HCT116 (cell line): ENCODE measurements at regions not wholly inside any gene's neighbourhood (a gene's known extent, or its start where the extent isn't known, plus 50 kb on each side); places are given as distances from the start of the nearest gene placed in this dataset.
"Not testable (repeated sequence)": the region's sequence is repeated elsewhere in the genome, so short reads cannot be mapped to it uniquely, and the experiment has no call there.

Source experiments
- ATAC-seq: fragments of 200-7000 bp; cut with Tn5 transposase; 2 replicates; pipeline ENCODE4 v1.9.1; 2020; ENCODE audit warnings: mild to moderate bottlenecking, moderate library complexity
- BruUV-seq: library from RNA; stranded (reverse); fragments of 400-500 nt; replicated peaks from 2 replicates; lab custom pipeline; 2021; lab: Mats Ljungman, UMichigan
- CTCF ChIA-PET: fragments of 300-600 bp; sonication (Branson Sonifier 250); formaldehyde crosslinking; loops from one replicate; lab custom pipeline; 2021; ENCODE audit warnings: antibody characterized with exemption; lab: Charles Lee
- POLR2A ChIA-PET: fragments of 300-600, 350-600 bp; sonication (Branson Sonifier 250); formaldehyde crosslinking; loops from one replicate; lab custom pipeline; 2021; ENCODE audit warnings: antibody characterized with exemption; lab: Charles Lee
- RAD21 ChIA-PET, 2 experiments: fragments of 300-600 bp; sonication (Branson Sonifier 250); formaldehyde crosslinking; loops; one replicate each; lab custom pipeline; 2023; ENCODE audit warnings: low total read pairs in 2 of 2; ENCODE audit not compliant: uncharacterized antibody in 2 of 2, unreplicated experiment in 2 of 2, low non-redundant PET in 1 of 2; lab: Charles Lee
- DNase-seq: peaks from one replicate; pipeline ENCODE4 v3.0.0-alpha.2; 2010; ENCODE audit warnings: low read depth, low spot score
- H2AFZ ChIP-seq: fragments of 200-600 bp; shearing (Covaris generic), sonication (generic); 2 replicates; pipeline ENCODE4 v1.6.1; 2017; ENCODE audit warnings: low read depth, mixed run types, mixed read lengths, antibody characterized with exemption, low read length; ENCODE audit not compliant: poor library complexity, severe bottlenecking
- H3K27ac ChIP-seq: 2 replicates; pipeline ENCODE4 v1.5.1; 2012; ENCODE audit warnings: low read depth, low read length
- H3K27me3 ChIP-seq: fragments of 200-600 bp; sonication (generic); 2 replicates; pipeline ENCODE4 v1.6.1; 2016; ENCODE audit warnings: mixed run types, low read length, mixed read lengths; ENCODE audit not compliant: insufficient read depth
- H3K36me3 ChIP-seq, 2 experiments: fragments of 200-500 bp in 1 of 2; fragments of 200-600 bp in 1 of 2; sonication (Bioruptor generic) in 1 of 2; sonication (generic) in 1 of 2; 2 replicates each; pipeline versions ENCODE4 v1.5.1 to v1.6.1; 2014 to 2016; ENCODE audit warnings: low read length in 2 of 2, inconsistent platforms in 1 of 2, mixed read lengths in 1 of 2, mixed run types in 1 of 2; ENCODE audit not compliant: insufficient read depth in 2 of 2, control insufficient read depth in 1 of 2
- H3K4me1 ChIP-seq, 2 experiments: fragments of 200-600 bp in 1 of 2; sonication (generic) in 1 of 2; 2 replicates each; pipeline versions ENCODE4 v1.5.1 to v1.6.1; 2012 to 2017; ENCODE audit warnings: low read length in 2 of 2, inconsistent platforms in 1 of 2, mild to moderate bottlenecking in 1 of 2, mixed read lengths in 1 of 2, mixed run types in 1 of 2, moderate library complexity in 1 of 2; ENCODE audit not compliant: insufficient read depth in 2 of 2, control insufficient read depth in 1 of 2
- H3K4me2 ChIP-seq: fragments of 200-600 bp; sonication (generic); 2 replicates; pipeline ENCODE4 v1.6.1; 2017; ENCODE audit warnings: mixed run types, low read length, mixed read lengths
- H3K4me3 ChIP-seq, 2 experiments: fragments of 200-600 bp in 1 of 2; sonication (generic) in 1 of 2; replicated peaks in 1 of 2; 2 replicates each; pipeline ENCODE4 v1.5.1; 2011 to 2016; ENCODE audit warnings: low read length in 2 of 2, control low read depth in 1 of 2, low read depth in 1 of 2, mild to moderate bottlenecking in 1 of 2, mixed read lengths in 1 of 2, mixed run types in 1 of 2
- H3K79me2 ChIP-seq: fragments of 200-600 bp; sonication (generic); 2 replicates; pipeline ENCODE4 v1.6.1; 2017; ENCODE audit warnings: mild to moderate bottlenecking, mixed run types, low read length, moderate library complexity, mixed read lengths; ENCODE audit not compliant: insufficient read depth
- H3K9ac ChIP-seq: fragments of 200-600 bp; sonication (generic); 2 replicates; pipeline ENCODE4 v1.6.1; 2016; ENCODE audit warnings: low read length, mixed read lengths
- H3K9me2 ChIP-seq: fragments of 200-600 bp; sonication (generic), shearing (Covaris generic); 2 replicates; pipeline ENCODE4 v1.6.1; 2017; ENCODE audit warnings: mixed run types, mild to moderate bottlenecking, moderate library complexity; ENCODE audit not compliant: insufficient read depth
- H3K9me3 ChIP-seq, 2 experiments: fragments of 200-500 bp in 1 of 2; fragments of 200-600 bp in 1 of 2; sonication (Bioruptor generic) in 1 of 2; sonication (generic) in 1 of 2; 2 replicates each; pipeline ENCODE4 v1.6.1; 2014 to 2017; ENCODE audit warnings: low read length in 2 of 2, mixed read lengths in 2 of 2, inconsistent platforms in 1 of 2, low read depth in 1 of 2, mild to moderate bottlenecking in 1 of 2, mixed run types in 1 of 2, moderate library complexity in 1 of 2; ENCODE audit not compliant: control insufficient read depth in 1 of 2, insufficient read depth in 1 of 2
- H4K20me1 ChIP-seq: fragments of 200-600 bp; sonication (generic), shearing (Covaris generic); 2 replicates; pipeline ENCODE4 v1.6.1; 2017; ENCODE audit warnings: mixed run types, mild to moderate bottlenecking, moderate library complexity; ENCODE audit not compliant: insufficient read depth
- CTCF ChIP-seq, 3 experiments: fragments of 200-600 bp in 1 of 3; sonication (generic) in 1 of 3; IDR thresholded peaks in 2 of 3; conservative IDR thresholded peaks in 1 of 3; 2 replicates each; pipeline ENCODE4 v1.5.1; 2012 to 2017; ENCODE audit warnings: low read depth in 2 of 3, low read length in 2 of 3, antibody characterized with exemption in 1 of 3, borderline replicate concordance in 1 of 3, control low read depth in 1 of 3, mild to moderate bottlenecking in 1 of 3, mixed read lengths in 1 of 3, mixed run types in 1 of 3, moderate library complexity in 1 of 3; ENCODE audit not compliant: insufficient read depth in 1 of 3
- ELF1 ChIP-seq: IDR thresholded peaks from 2 replicates; pipeline ENCODE4 v1.6.1; 2012; ENCODE audit warnings: low read depth, borderline replicate concordance
- MAX ChIP-seq: IDR thresholded peaks from 2 replicates; pipeline ENCODE4 v1.6.1; 2012
- SIN3A ChIP-seq: IDR thresholded peaks from 2 replicates; pipeline ENCODE4 v1.6.1; 2012; ENCODE audit warnings: low read depth
- intact Hi-C: fragments of 100-400 bp; cut with micrococcal nuclease; formaldehyde crosslinking; loops from 2 replicates; pipeline ENCODE4 v1.10.0; 2022

- no TSS peak for BruUV-seq
- ChIA-PET RAD21 (no interaction called here), POLR2A (no interaction called here), CTCF (no interaction called here)
- ATAC-seq (no peak), DNase-seq (no peak)
- no peaks in the 10 kb centered on the region for H4K20me1 ChIP-seq
- no peak for TF ChIP-seq SIN3A
- H3K4me3 ChIP-seq: no peak overlapping the region
- H3K27ac ChIP-seq: no peak overlapping the region
- no peak overlapping the region for H3K4me2 ChIP-seq
- no peaks in the 10 kb centered on the region for H3K4me1 ChIP-seq
- no peaks in the 10 kb centered on the region for H3K27me3 ChIP-seq
- intact Hi-C loops: no loop called here
- no peaks in the 10 kb centered on the region for H3K9me2 ChIP-seq
- 0 out of 4 replicates have a peak, but pooled peaks cover 0 to 3% of the 10 kb centered on the region in 2 experiments for H3K9me3 ChIP-seq
- no peaks in the 10 kb centered on the region for H3K79me2 ChIP-seq
- no peak overlapping the region for H3K9ac ChIP-seq
- H2AFZ ChIP-seq: no peak overlapping the region
- no peaks in the 10 kb centered on the region for H3K36me3 ChIP-seq
These were observed 1748.4 kb upstream of the CELF4 start for GRCh38 chr18:39313992-39314391.

- Histone ChIP-seq H3K36me3 (no peaks in the 10 kb centered on the region), H3K79me2 (no peaks in the 10 kb centered on the region), H3K9me2 (no peaks in the 10 kb centered on the region), H3K9ac (no peak overlapping the region), H3K27ac (no peak overlapping the region), H3K4me3 (no peak overlapping the region), H3K4me1 (no peaks in the 10 kb centered on the region), H3K9me3 (peaks cover 0 to 3% of the 10 kb centered on the region in 2 experiments; a peak in 1 of 4 replicates), H4K20me1 (no peaks in the 10 kb centered on the region), H3K27me3 (no peaks in the 10 kb centered on the region), H2AFZ (no peak overlapping the region), H3K4me2 (no peak overlapping the region)
- DNase-seq (no peak), ATAC-seq (no peak)
- TF ChIP-seq MAX (no peak), CTCF (IDR thresholded peaks at IDR 0.05 in 2 of 3, conservative IDR thresholded peaks at IDR 0.05 in 1 of 3; ENCODE audit: borderline replicate concordance in 1 of 3, insufficient read depth in 1 of 3, low read depth in 2 of 3, low read length in 2 of 3) (no peak), ELF1 (no peak)
- CTCF ChIA-PET: no interaction called here
- RAD21 ChIA-PET: no interaction called here
- intact Hi-C loops: no loop called here
- BruUV-seq: no TSS peak
- POLR2A ChIA-PET: no interaction called here
These were observed 1745.6 kb upstream of the CELF4 start for GRCh38 chr18:39311111-39311712.

- intact Hi-C loops: not testable (repeated sequence)
These were observed 1743.4 kb upstream of the CELF4 start for GRCh38 chr18:39308931-39309521.

More at GRCh38 chr18:39308931-39309521, 1743.4 kb upstream of the CELF4 start:
- POLR2A ChIA-PET, H3K27me3 ChIP-seq, RAD21 ChIA-PET, DNase-seq, H2AFZ ChIP-seq, H3K4me1 ChIP-seq, H4K20me1 ChIP-seq, H3K9me3 ChIP-seq, H3K36me3 ChIP-seq, H3K9ac ChIP-seq, H3K4me3 ChIP-seq, CTCF ChIA-PET, BruUV-seq, H3K9me2 ChIP-seq, H3K79me2 ChIP-seq, ATAC-seq, H3K4me2 ChIP-seq, H3K27ac ChIP-seq: not testable (repeated sequence)
